Stimulated activated CD4-positive, alpha-beta T cell treated with anti-CD3 and anti-CD28 coated beads, TNF-alpha, amount 100 ng/mL, for 48 hours (primary cell): ENCODE measurements at regions not wholly inside any gene's neighbourhood (a gene's known extent, or its start where the extent isn't known, plus 50 kb on each side); places are given as distances from the start of the nearest gene placed in this dataset.
"Not testable (repeated sequence)": the region's sequence is repeated elsewhere in the genome, so short reads cannot be mapped to it uniquely, and the experiment has no call there.

ENCODE experiments used
- DNase-seq, 3 donors: peaks; one replicate each; pipeline ENCODE4 v3.0.0-alpha.2; 2020; ENCODE audit warnings: low read depth in 3 of 3

DNA sequence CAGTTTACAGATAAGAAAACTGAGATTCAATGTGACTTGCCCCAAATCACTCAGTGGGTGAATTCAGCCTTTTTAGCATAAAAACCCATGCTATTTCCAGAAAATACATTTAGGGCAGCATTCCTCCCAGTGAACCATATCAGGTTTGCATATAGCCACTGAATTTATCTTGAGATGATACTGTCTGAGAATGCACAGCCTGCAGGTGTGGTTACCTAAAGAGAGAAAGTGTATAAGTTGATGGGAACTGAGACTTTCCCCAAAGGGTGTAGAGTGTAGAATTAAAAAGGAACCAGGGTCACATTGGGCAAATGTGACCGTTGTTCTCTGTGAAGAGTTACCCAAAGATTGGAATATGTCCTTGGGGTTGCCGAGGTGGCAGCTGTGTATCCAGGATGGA is 100.0 kb upstream of the PIK3R1 start:
- DNase-seq = no peak

DNA sequence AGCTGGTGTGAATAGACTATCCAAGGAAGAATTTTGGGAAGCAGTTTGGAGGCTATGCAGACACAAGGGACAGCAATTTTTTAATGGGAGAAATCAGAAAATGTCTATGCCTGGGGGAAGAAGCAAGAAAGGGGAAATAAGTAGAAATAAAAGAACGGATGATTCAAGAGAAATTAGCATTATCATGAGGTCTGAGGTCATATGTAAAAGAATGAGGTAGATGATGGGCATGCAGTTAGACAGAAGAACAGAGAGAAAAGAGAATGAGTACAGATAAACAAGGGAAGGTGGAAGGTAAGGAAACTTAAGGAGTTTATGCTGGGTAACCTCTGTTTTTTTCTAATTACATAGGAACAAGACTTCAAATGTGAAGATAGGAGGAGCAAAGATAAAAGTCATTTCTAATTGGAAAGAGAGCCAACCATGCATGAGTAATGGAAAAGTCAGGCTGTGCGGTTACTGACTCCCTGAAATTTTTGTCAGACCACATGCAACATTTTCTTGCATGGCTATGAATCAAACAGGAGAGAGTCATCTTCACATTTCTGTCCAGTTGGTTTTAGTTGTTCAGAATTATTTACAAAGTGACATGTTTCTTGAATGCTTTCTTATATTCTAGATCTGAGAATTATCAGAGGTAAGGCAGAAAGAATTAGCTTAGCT is 101.0 kb upstream of the PIK3R1 start:
- no peak for DNase-seq

DNA sequence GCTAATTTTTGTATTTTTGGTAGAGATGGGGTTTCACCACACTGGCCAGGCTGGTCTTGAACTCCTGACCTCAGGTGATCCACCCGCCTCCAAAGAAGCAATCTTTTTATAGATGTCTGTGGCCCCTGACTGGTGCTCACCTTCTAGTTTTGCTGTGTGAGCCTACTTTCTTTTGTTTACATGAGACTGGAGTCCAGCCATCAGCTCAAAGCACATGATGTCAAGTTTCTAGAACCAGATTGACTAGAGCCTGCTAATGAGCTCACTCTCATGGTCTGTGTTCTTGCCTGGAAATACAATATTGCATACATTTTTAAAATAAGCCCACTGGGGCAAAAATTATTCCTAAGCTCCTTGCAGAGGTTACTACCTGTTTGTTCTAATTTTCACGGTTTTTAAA is 102.9 kb upstream of the PIK3R1 start:
- DNase-seq = no peak

DNA sequence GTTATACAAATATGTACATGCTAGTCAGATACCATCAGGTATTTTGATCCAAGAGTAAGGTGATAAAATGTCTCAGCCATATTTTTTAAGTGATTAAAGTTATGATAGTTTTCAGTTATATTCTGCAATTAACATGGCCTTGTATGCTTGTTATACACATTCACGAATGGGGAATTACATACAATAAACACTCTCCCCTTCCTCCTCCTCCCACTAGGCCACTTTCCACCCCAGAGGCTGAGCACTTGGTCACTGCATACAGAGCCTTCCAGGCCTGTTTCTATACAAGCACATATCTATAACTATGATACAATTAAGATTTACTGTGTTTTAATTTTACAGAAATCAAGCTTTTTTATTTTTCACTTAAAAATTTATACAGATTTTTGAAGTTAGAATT is 104.7 kb upstream of the PIK3R1 start:
- no peak for DNase-seq

DNA sequence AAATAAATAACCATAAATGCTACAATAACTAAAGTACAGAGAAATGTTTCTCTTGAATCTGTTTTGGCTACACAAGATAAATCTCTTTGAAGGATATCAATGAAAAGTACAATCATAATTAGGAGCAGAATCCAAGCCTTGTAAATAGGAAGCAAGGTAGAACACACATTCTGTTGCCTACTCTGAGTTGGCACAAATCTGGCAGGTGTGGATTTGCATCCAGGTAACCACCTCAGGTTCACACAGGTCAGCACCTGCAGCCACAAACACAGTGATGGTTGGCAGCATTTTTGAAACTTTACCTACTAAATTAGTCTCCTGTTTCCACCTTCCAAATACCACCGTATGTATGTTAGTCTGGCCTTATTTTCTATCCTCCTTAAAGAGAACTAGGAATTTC is 105.3 kb upstream of the PIK3R1 start:
- DNase-seq = no peak

DNA sequence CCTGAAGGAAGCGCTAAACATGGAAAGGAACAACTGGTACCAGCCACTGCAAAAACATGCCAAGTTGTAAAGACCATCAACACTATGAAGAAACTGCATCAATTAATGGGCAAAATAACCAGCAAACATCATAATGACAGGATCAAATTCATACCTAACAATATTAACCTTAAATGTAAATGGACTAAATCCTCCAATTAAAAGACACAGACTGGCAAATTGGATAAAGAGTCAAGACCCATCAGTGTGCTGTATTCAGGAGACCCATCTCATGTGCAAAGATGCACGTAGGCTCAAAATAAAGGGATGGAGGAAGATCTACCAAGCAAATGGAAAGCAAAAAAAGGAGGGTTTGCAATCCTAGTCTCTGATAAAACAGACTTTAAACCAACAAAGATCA is 111.3 kb upstream of the PIK3R1 start:
- DNase-seq = not testable (repeated sequence)

DNA sequence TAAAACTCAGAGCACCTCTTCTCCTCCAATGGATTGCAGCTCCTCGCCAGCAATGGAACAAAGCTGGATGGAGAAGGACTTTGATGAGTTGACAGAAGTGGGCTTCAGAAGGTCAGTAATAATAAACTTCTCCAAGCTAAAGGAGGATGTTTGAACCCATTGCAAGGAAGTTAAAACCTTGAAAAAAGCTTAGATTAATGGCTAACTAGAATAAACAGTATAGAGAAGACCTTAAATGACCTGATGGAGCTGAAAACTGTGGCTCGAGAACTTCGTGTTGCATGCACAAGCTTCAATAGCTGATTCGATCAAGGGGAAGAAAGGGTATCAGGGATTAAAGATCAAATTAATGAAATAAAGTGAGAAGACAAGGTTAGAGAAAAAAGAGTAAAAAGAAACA is 112.3 kb upstream of the PIK3R1 start:
- not testable (repeated sequence) for DNase-seq

DNA sequence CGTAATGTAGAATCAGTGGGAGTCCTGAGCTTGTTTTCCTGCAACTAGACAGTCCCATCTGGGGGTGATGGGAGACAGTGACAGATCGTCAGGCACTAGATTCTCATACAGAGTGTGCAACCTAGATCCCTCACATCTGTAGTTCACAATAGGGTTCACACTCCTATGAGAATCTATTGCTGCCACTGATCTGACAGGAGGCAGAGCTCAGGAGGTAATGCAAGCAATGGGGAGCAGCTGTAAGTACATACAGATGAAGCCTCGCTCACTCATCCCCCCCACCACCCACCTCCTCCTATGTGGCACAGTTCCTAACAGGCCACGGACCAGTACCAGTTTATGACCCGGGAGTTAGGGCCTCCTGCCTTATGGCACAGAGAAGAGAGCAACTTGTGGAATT is 116.2 kb upstream of the PIK3R1 start:
- DNase-seq = no peak

DNA sequence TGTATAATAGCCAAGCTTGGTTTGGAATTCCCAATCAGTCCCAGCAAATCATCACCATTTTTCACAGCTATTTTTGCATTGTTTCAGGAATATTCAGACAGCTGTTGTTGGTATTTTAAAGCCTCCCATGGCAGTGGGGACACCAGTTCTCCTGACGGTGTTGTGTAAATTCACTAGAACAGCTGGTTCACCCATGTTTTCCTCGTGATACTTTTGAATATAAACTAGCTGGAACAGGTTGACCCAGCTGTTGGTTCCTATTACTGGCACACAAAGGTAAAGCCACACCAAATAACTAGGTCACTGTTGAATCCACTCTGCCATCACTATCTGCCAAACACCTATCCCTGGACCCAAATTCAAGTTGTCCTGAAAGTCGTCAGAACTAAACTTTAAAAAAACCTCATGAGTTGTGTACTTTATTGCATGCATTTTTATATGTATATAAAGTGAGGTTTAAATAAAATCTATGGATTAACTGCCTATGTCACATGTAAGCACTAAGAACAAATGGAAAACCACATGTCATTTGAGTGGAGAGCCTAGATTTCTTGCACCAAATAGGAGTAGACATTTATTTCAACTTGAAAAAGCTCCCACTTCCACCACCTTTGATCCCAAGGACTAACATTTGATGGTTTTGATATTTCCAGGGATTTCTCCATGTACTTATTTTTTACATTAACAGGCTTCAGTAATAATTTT is 121.9 kb upstream of the PIK3R1 start:
- no peak for DNase-seq

DNA sequence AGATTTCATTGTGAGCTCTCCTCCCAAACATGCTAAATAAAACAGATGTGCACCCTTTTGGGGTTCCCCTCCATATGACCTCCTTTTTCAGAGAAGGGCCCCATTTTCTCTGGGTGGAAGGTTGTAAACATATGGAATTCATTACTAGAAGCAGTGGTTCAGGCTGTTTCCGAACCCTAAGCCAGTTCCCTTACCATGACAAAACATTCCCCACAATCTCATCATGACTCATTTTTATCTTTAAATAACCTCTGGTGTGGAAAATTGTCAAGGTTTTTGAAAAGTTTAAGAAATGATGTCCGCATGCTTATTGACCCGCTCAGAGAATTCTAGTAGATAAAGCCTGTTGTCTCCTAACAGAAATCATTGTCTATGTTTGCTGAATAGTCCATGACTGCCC is 127.3 kb upstream of the PIK3R1 start:
- DNase-seq = no peak

DNA sequence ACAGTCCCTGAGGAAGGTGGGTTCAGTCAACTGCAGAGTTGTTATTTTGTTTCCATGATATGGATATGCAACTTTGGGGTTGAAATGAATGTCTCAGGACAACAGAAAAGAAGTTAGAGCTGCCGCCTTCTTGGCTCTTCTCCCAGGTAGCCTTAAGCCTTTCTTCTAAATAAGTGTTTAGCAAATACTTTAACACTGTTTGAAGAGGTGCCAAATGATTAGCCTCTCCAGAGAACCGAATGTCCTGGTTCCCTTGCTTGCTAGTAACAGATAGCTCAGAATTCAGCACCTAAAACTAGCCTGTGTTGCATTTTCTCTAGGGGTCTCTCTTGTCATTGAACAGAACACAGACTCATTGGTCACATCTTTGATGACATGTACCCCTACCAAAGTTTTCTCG is 127.7 kb upstream of the PIK3R1 start:
- DNase-seq = no peak

DNA sequence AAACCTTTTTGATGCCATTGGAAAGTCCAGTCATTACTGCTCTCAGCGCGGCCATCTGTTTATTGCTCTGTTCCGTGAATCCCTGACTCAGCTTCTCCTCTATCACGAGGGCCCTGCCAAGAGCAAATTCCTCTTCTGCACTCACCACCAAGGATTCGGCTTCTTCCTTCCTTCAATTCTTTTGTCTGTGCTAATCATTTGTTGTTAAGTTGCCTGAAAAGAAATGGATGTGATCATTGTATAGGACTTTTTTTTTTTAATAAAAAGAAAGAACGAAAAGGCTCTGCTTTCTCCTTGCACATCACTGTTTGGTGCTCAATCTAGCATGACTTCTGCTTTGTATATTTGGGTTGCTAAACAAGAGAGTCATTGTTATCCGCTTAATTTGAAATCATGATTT is 128.7 kb upstream of the PIK3R1 start:
- DNase-seq = no peak

DNA sequence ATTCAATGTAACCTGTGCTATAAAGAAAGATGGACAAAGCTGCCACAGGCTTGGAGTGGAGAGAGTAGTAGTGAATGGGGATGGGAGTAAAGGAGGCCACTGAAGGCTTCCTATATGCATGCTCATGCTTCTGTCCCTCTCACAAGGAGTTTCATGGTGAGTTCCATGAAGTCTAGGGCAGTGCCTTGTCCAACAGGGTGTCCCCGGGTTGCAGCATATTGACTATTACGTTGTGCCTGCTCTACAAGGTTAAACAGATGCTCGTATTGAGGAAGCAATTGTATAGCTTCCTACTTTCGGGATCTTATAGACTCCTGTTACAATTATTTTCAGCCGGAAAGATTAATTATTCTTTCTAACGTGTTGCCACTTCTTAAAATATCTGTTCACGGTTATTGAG is 129.1 kb upstream of the PIK3R1 start:
- DNase-seq = no peak

DNA sequence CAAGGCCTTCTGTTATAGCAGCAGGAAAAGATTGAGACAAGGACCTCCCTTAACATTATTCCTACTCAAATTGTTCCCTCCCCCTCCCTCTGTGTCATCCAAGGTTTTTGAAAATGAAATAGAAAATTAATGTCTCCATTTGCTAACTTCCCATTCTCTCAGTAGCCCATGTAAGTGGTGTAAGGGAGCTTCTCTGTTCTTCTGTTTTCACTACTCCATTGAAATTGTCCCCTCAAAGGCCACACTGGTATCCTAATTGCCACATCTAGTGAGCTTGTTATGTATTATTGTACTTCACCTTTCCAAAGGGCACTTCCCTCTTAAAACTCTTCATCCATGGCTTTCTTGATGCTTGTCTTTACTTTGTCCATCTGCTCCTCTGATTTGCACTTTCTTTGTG is 131.2 kb upstream of the PIK3R1 start:
- no peak for DNase-seq

DNA sequence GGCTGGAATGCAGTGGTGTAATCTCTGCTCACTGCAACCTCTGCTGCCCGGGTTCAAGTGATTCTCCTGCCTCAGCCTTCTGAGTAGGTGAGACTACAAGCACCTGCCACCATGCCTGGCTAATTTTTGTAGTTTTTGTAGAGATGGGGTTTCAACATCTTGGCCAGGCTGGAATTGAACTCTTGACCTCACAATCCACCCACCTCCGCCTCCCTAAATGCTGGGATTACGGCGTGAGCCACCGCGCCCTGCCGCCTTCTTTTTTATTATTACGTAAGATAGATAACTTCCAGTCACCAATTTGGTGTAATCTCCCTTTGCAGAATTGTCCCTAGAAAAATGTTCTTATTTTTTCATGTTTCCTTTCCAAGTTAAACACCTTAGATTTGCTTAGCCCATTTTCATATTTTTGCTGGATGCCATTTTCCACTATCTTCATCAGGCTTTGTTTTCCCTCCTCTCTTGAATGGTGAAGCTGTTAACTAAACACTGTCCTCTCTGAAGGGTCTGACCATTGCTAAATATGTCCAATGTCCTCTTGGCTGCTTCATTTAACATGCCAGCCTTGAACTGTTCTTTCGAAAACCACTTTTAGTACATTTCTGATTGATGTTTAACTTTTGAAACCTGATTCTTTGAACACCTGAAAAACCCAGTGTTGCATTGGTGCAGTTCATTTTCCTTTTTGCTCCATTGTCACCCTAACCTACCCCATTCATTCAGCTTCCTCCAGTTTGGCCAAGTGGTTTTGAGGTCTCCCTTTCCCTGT is 135.1 kb upstream of the PIK3R1 start:
- no peak for DNase-seq

DNA sequence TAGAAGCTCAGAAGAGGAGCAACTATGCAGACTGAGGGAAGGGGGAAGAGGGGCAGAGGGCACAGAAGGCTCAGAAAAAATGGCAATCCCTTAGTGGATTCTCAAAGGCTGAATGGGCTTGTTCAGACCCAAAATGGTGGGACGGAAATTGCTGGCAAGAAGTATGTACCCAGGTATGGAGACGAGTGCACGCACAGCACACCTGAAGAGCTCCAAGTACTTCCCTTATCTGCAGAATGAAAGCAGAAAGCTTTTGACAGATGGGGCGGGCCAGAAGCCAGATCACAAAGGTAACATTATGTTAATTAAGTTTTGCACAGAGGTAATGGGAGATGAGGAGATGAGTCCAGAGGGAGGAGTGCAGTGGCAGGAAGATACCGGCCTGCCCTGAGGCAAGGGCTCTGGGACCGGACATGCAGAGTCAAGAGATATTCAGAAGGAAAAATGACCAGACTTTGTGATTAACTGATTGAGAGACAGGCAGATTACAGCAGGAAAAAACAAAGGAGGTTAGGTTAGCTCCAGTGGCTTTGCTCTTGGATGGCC is 138.1 kb upstream of the PIK3R1 start:
- no peak for DNase-seq

DNA sequence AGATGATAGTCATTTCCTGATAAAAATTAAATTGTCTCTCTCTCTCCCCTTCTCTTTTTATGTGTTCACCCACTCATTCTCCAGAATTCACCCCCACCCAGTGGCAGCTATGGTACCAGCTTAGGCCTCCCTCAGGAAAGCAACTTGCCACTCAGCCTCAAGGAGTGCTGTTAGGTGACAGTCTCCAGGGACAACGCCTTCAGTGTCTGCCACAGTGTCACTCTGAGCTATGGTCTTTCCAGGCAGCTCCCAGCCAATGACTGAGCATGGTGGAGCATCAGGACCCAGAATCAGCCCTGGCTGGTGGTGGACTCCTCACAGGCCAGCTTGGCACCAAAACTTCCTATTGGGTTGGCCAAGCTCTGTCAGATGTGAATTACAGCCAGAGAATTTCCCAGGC is 140.9 kb upstream of the PIK3R1 start:
- no peak for DNase-seq

DNA sequence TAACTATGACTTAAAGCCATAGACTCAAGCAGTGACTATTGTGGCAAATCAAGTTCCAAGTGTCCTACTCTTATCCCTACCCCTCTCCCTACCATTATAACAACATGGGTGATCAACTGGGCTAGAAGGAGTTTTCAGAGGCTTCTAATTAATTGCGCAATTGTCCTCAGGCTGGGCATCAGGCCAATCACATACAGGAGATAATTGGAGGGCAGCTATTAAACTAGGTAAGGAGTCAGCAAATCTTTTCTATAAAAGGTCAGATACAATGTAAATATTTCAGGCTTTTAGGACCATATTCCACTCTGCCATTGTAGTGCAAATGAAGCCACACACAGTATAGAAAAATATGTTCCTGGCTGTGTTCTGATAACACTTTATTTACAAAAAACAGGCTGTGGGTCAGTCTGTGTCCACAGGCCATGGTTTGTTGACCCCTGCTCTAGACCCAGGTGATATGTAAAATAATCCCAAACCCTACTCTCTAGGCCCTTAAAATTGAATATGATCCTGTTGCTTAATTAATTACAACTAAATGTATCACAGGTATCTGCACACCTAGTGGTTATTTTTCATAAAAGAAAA is 141.4 kb upstream of the PIK3R1 start:
- no peak for DNase-seq

DNA sequence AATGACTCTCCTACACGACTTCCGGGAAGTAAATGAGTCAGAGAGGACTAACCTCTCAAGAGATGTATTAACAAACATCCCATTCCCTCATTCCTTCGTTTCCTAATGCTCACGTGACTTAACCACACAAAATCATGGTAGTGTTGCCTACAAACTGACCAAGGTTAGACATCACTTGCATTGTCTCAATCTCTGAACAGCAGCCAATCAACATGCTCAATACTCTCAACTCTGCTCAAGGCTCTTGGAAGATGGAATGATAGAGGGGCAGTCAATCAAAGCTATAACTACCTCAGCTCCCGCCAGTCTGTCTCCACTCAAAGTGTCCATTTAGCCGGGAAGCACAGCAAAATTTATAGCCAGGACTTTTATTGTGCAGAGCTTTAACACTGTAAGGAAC is 143.8 kb upstream of the PIK3R1 start:
- no peak for DNase-seq

DNA sequence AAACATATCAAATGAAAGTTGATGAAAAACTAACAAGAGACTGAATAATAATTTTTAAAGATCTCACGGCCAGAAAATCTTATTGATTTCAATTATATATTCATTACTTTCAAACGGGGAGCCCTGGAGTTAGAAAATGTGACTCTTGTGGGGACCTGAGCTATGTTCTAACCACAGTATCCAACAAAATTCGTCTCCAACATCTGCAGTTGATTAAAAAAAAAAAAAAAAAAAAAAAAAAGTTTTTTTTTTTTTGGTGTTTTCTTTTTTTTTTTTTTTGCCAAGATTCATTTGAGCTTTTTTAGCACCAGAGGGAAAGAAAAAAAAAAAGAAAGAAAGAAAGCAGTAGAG is 144.3 kb upstream of the PIK3R1 start:
- DNase-seq = no peak

DNA sequence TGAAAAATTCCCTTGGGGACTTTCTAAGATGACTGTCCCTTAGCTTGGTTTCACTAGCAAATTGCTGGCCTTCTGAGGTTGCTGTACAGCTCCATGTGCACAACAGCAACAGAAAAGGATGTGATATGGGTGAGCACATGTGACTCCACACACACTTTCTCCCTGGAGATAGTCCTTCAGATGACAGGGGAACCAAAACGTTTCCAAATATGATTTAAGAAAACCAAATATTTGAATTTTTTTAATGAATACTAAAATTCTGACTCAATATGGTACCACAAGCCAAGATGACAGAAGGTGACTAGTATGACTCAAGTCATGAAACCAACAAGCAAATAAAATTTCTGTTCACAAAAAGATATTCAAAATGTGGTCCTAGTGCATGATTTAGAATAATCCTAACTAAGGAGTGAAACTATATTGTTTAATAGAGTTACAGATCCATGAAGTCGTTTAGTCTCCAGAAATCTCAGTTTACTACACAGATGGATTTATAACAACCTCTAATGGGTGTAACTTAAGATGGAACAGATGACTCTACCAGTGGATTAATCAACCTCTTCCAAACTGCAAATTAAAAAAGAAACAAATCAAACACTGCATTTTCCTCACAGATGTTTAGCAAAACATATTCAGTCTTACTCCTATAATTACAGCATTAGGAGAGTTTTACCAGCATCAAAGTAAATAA is 144.8 kb upstream of the PIK3R1 start:
- DNase-seq = no peak
